ENCODE measurements at regions not wholly inside any gene's neighbourhood (a gene's known extent, or its start where the extent isn't known, plus 50 kb on each side); places are given as distances from the start of the nearest gene placed in this dataset.

DNA sequence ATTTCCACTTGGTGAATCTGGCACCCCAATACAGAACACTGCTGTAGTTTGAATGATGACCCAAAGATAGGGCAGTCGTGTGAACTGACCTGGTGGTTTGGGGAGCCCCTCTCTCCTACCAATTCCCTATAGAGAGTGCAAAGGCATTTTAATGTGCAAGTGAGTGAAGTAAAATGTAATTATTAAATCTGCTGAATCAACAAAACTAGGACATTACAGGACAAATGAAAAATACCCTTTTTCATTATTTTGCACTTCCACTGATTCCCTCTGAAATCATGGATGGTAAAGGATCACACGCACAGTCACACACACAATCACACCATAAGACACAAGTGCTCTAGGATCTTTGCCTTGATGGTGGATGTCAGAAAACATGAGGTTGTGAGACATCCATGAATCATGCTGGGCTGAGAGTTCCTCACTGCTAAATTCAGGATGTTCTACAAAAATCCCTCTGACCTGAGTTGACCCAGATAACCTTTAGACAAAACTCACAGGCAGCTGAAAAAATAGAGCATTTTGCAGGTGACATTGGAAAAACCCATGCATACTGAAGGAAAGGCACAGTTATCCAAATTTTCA is 197.4 kb downstream of the FBXO15 start:
- no peak for DNase-seq (ENCODE audit: low spot score in 2 of 2, unreplicated experiment in 2 of 2)
- H3K27me3 Mint-ChIP-seq (ENCODE audit: low read depth), result peaks cover 8% of the 10 kb centered on the region
- TF ChIP-seq, protein P1, sequence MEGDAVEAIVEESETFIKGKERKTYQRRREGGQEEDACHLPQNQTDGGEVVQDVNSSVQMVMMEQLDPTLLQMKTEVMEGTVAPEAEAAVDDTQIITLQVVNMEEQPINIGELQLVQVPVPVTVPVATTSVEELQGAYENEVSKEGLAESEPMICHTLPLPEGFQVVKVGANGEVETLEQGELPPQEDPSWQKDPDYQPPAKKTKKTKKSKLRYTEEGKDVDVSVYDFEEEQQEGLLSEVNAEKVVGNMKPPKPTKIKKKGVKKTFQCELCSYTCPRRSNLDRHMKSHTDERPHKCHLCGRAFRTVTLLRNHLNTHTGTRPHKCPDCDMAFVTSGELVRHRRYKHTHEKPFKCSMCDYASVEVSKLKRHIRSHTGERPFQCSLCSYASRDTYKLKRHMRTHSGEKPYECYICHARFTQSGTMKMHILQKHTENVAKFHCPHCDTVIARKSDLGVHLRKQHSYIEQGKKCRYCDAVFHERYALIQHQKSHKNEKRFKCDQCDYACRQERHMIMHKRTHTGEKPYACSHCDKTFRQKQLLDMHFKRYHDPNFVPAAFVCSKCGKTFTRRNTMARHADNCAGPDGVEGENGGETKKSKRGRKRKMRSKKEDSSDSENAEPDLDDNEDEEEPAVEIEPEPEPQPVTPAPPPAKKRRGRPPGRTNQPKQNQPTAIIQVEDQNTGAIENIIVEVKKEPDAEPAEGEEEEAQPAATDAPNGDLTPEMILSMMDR (IDR thresholded peaks at IDR 0.05; ENCODE audit: unreplicated experiment), result no peak
- H3K36me3 Mint-ChIP-seq, result no peaks in the 10 kb centered on the region
- H3K4me3 Mint-ChIP-seq, result no peak overlapping the region
- H3K4me1 Mint-ChIP-seq, result peaks cover 7% of the 10 kb centered on the region
- peaks cover 9% of the 10 kb centered on the region for H3K9me3 Mint-ChIP-seq
- H3K27ac Mint-ChIP-seq, result no peak overlapping the region

DNA sequence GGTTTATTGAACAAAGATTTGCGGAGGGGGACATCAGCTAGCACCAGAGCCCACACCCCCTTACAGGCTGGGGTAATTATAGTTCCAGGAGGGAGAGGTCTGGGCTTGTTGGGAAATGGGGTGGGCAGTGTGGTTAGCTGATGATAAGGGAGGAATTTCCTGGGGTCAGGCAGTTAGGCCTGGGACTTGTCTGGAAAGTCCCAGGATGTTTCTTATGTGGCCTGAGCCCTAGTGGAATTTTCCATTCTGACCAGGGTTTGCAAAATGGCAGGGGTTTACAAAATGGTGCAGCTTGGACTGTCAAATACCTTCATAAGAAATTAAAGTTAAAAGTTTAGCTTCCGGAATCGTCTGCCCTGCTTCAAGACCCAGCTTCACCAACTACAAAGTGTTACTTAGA is 199.1 kb downstream of the FBXO15 start:
- H3K27me3 Mint-ChIP-seq (ENCODE audit: low read depth), result no peaks in the 10 kb centered on the region
- DNase-seq (ENCODE audit: low spot score in 2 of 2, unreplicated experiment in 2 of 2), result no peak
- no peak overlapping the region for H3K4me3 Mint-ChIP-seq
- H3K9me3 Mint-ChIP-seq, result peaks cover 9% of the 10 kb centered on the region
- no peak overlapping the region for H3K27ac Mint-ChIP-seq
- TF ChIP-seq, protein P1 (IDR thresholded peaks at IDR 0.05; ENCODE audit: unreplicated experiment), result no peak
- H3K36me3 Mint-ChIP-seq, result no peaks in the 10 kb centered on the region
- peaks cover 7% of the 10 kb centered on the region for H3K4me1 Mint-ChIP-seq

DNA sequence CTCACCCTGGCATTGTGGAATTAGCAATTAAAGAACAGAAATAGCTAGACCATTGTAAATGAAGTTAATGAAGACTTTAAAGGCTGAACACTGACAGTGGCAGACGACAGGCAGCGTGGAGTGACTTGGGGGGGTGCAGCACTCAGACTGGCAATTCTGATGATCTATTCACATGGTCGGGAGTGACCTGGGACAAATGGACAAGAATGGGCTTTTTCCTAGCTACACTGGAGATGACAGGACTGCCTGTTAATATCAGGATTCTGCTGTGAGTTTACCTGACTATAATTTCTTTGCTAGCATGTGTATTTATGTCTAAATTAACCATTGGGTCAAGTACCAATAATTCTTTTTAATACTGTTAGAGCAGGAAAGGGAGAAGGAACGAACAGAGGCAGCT is 199.6 kb downstream of the FBXO15 start:
- no peak for DNase-seq (ENCODE audit: low spot score in 2 of 2, unreplicated experiment in 2 of 2)
- H3K4me1 Mint-ChIP-seq, result peaks cover 7% of the 10 kb centered on the region
- TF ChIP-seq, protein P1 (IDR thresholded peaks at IDR 0.05; ENCODE audit: unreplicated experiment), result no peak
- H3K36me3 Mint-ChIP-seq, result no peaks in the 10 kb centered on the region
- no peak overlapping the region for H3K27ac Mint-ChIP-seq
- H3K27me3 Mint-ChIP-seq (ENCODE audit: low read depth), result no peaks in the 10 kb centered on the region
- H3K9me3 Mint-ChIP-seq, result peaks cover 9% of the 10 kb centered on the region
- H3K4me3 Mint-ChIP-seq, result no peak overlapping the region

DNA sequence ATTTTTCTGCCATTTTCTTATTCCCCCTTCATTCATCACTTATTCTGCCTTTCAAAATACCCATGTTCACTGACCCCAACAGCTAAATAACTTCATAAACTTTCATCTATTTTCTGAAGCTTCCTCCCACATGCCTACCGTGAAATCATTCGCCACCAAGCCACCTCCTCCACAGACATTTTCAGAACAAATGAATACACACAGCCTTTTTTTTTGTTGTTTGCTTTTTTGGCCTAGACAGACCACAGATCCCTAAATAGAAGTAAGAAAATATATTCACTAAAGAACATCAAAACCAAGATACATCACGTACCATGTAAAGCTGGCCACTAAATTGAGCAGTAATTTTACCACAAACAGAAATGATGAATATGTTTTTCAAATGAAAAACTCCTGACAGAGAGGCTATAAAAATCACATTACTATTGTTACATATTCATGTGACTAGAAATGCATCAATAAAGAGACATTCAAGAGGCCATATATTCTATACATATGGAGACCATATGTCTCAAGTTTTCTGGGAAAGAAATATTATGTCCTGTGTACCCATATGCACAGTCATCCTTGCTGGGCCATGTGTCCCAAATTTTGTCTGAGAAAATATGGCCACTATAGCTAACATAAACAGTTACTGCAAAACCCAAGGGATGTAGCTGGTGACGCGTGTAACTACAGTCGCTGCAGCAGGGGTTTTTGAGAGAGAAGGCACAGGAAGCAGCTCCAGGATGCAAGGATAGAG is 200.3 kb downstream of the FBXO15 start:
- DNase-seq (ENCODE audit: low spot score in 2 of 2, unreplicated experiment in 2 of 2), result no peak
- H3K27ac Mint-ChIP-seq, result no peak overlapping the region

DNA sequence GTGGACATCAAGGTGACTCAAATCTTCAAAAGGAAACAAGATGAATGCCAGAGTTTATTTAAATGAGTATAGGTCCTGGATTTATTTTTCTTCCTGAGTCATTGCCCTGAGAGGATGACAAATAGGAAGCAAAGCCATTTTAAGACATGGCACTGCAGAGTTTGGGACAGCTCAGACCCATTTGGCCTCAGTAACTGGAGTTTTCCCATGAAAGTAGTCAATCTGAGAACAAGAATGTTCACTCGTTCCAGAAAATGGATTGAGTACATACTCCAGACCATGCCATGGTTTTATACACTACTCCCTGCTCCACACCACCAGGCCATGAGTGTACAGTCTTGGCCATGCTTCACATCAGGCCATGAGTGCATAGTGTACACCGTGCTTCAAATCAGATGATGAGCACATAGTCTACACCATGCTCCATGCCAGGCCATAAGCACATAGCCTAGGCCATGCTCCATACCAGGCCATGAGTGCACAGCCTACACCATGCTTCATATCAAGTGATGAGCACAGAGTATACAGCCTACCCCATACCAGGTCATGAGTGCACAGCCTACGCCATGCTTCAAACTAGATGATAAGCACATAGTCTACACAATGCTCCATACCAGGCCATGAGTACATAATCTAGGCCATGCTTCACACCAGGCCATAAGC is 202.4 kb downstream of the FBXO15 start:
- DNase-seq (ENCODE audit: low spot score in 2 of 2, unreplicated experiment in 2 of 2), result no peak
- H3K27me3 Mint-ChIP-seq (ENCODE audit: low read depth), result no peaks in the 10 kb centered on the region
- peaks cover 7% of the 10 kb centered on the region for H3K4me1 Mint-ChIP-seq
- H3K36me3 Mint-ChIP-seq, result no peaks in the 10 kb centered on the region
- H3K9me3 Mint-ChIP-seq, result peaks cover 9% of the 10 kb centered on the region
- TF ChIP-seq, protein P1 (IDR thresholded peaks at IDR 0.05; ENCODE audit: unreplicated experiment), result no peak
- H3K4me3 Mint-ChIP-seq, result no peak overlapping the region
- H3K27ac Mint-ChIP-seq, result no peak overlapping the region

More for the DNA sequence above, 200.3 kb downstream of the FBXO15 start:
- no peaks in the 10 kb centered on the region for H3K36me3 Mint-ChIP-seq
- H3K4me1 Mint-ChIP-seq, result peaks cover 7% of the 10 kb centered on the region
- H3K4me3 Mint-ChIP-seq, result no peak overlapping the region
- peaks cover 9% of the 10 kb centered on the region for H3K9me3 Mint-ChIP-seq
- TF ChIP-seq, protein P1 (IDR thresholded peaks at IDR 0.05; ENCODE audit: unreplicated experiment), result no peak
- H3K27me3 Mint-ChIP-seq (ENCODE audit: low read depth), result no peaks in the 10 kb centered on the region
